ENCODE measurements at regions not wholly inside any gene's neighbourhood (a gene's known extent, or its start where the extent isn't known, plus 50 kb on each side); places are given as distances from the start of the nearest gene placed in this dataset.

- no peak for TF ChIP-seq CTCF (IDR thresholded peaks at IDR 0.05)
- TF ChIP-seq POLR2A (IDR thresholded peaks at IDR 0.05) = no peak
- no peak overlapping the region for H3K4me3 ChIP-seq
- H3K4me1 ChIP-seq = no peaks in the 10 kb centered on the region
- H3K36me3 ChIP-seq (ENCODE audit: low read depth, missing control alignments) = no peaks in the 10 kb centered on the region
- WGBS, 2 donors = 60 to 81% methylated on average over 1 to 3 of the region's 3 CpGs
- no peaks in the 10 kb centered on the region for H3K9me3 ChIP-seq
- H3K27me3 ChIP-seq = no peaks in the 10 kb centered on the region
- no peak overlapping the region for H3K27ac ChIP-seq
- intact Hi-C loops (cut with DNase I; ENCODE audit: low total_unique reads) = no loop called here
- no peak for DNase-seq
These were observed 673.7 kb downstream of the HTR1B start for GRCh38 chr6:76789580-76789979.

- no peak overlapping the region for H3K4me3 ChIP-seq
- TF ChIP-seq CTCF (IDR thresholded peaks at IDR 0.05) = no peak
- no peak for TF ChIP-seq POLR2A (IDR thresholded peaks at IDR 0.05)
- H3K4me1 ChIP-seq = no peaks in the 10 kb centered on the region
- H3K27me3 ChIP-seq = no peaks in the 10 kb centered on the region
- intact Hi-C loops (cut with DNase I; ENCODE audit: low total_unique reads) = no loop called here
- no peaks in the 10 kb centered on the region for H3K36me3 ChIP-seq (ENCODE audit: low read depth, missing control alignments)
- H3K27ac ChIP-seq = no peak overlapping the region
- no peak for DNase-seq
- H3K9me3 ChIP-seq = no peaks in the 10 kb centered on the region
These were observed 675.1 kb downstream of the HTR1B start for GRCh38 chr6:76788155-76788554.

- TF ChIP-seq CTCF (IDR thresholded peaks at IDR 0.05) (no peak), POLR2A (IDR thresholded peaks at IDR 0.05) (no peak)
These were observed 684.2 kb downstream of the HTR1B start for GRCh38 chr6:76779068-76779467.

GRCh38 chr6:76776876-76777275 is 686.4 kb downstream of the HTR1B start:
- no peaks in the 10 kb centered on the region for H3K9me3 ChIP-seq
- no peaks in the 10 kb centered on the region for H3K4me1 ChIP-seq
- H3K4me3 ChIP-seq = no peak overlapping the region
- no peaks in the 10 kb centered on the region for H3K27me3 ChIP-seq
- H3K27ac ChIP-seq = no peak overlapping the region
- intact Hi-C loops (cut with DNase I; ENCODE audit: low total_unique reads) = no loop called here
- 44 to 57% methylated on average over 1 of the region's 1 CpG for WGBS, 2 donors
- no peak for DNase-seq
- no peaks in the 10 kb centered on the region for H3K36me3 ChIP-seq (ENCODE audit: low read depth, missing control alignments)
- TF ChIP-seq CTCF (IDR thresholded peaks at IDR 0.05) (no peak), POLR2A (IDR thresholded peaks at IDR 0.05) (no peak)

More at GRCh38 chr6:76779068-76779467, 684.2 kb downstream of the HTR1B start:
- intact Hi-C loops (cut with DNase I; ENCODE audit: low total_unique reads) = no loop called here
- Histone ChIP-seq H3K27me3 (no peaks in the 10 kb centered on the region), H3K4me3 (no peak overlapping the region), H3K27ac (no peak overlapping the region), H3K4me1 (no peaks in the 10 kb centered on the region), H3K9me3 (no peaks in the 10 kb centered on the region), H3K36me3 (ENCODE audit: low read depth, missing control alignments) (no peaks in the 10 kb centered on the region)
- no peak for DNase-seq

GRCh38 chr6:76774781-76775384 is 688.4 kb downstream of the HTR1B start:
- peak; percentile 80 for DNase-seq
- Histone ChIP-seq H3K4me1 (peaks cover 7% of the 10 kb centered on the region), H3K4me3 (peak overlapping the region; percentile 36 to 56), H3K36me3 (ENCODE audit: low read depth, missing control alignments) (no peaks in the 10 kb centered on the region), H3K27me3 (no peaks in the 10 kb centered on the region), H3K27ac (peak overlapping the region; percentile 63 to 73), H3K9me3 (no peaks in the 10 kb centered on the region)
- no peak for TF ChIP-seq CTCF (IDR thresholded peaks at IDR 0.05)
- no peak for TF ChIP-seq POLR2A (IDR thresholded peaks at IDR 0.05)
- WGBS, 2 donors = 18 to 39% methylated on average over 6 of the region's 6 CpGs
- intact Hi-C loops (cut with DNase I; ENCODE audit: low total_unique reads) = no loop called here
